Inferior parietal cortex (tissue), 1 donor: ENCODE measurements at regions not wholly inside any gene's neighbourhood (a gene's known extent, or its start where the extent isn't known, plus 50 kb on each side); places are given as distances from the start of the nearest gene placed in this dataset.

Source experiments
- DNase-seq: peaks from one replicate; pipeline ENCODE4 v3.0.0-alpha.2; 2016; ENCODE audit errors: extremely low spot score

DNA sequence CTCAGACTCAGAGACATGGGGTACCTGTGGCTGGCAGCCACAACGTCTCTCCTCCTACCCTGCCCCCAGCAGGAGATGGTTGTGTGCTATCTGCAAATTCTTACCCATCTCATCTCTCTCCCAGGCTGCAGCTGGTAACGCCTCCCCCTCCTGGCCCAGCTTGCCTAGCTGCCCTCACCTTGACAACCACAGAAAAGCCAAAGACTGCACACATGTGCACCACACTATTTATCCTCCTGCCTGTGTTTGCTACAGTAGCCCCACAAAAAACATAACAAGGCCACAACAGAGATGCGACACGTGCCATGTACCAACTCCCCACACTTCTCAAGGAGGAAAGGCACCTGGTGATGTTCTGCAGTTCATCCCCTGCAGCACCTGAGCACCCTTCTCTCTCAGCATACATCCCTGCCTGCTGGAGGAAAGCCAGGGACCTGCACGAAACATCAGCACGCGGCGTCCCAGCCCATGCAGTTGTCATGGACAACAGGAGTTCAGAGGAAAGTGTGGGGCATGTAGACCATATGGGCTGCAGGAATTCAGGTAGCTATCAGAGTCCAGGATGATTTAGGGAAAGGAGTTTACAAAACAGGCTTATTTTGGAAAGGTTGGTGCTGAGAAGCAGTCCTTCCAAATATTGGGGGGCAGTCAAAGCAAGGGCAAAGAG, 168.7 kb downstream of the C5orf15 start:
- no peak for DNase-seq

DNA sequence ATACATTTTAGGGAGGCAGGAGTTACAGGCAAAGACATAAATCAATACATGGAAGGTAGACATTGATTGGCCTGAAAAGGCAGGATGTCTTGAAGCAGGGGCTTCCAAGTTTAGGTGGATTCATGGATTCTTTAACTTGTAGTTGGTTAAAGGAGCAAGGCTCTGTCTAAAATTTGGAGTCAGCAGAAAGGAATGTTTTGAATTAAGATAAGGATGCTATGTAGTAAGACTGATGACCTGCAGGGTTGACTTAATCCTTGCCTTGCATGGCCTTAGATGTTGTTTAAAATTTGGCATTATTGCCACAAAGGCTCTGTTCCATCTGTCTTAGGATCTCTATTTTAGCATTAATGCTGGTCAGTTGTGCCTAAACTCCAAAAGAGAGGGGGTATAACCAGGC, 171.3 kb downstream of the C5orf15 start:
- DNase-seq: no peak

DNA sequence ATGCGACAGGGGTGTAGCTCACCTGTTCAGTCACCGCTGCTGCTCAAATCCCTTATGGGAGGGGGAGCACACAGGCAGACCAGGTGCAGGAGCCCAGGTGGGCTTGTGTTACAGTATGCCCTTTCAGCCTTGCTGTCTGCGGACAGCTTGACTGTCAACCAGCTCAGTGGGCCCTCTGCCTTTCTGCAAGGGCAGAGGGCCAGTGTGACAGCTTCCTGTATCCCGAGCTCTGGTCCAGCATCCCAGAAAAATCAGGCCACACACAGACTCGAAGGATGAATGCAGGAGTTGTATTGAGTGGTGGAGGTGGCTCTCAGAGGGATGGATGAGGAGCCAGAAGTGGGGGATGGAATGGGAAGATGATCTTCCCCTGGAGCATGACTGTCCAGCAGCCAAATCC, 172.2 kb downstream of the C5orf15 start:
- no peak for DNase-seq

DNA sequence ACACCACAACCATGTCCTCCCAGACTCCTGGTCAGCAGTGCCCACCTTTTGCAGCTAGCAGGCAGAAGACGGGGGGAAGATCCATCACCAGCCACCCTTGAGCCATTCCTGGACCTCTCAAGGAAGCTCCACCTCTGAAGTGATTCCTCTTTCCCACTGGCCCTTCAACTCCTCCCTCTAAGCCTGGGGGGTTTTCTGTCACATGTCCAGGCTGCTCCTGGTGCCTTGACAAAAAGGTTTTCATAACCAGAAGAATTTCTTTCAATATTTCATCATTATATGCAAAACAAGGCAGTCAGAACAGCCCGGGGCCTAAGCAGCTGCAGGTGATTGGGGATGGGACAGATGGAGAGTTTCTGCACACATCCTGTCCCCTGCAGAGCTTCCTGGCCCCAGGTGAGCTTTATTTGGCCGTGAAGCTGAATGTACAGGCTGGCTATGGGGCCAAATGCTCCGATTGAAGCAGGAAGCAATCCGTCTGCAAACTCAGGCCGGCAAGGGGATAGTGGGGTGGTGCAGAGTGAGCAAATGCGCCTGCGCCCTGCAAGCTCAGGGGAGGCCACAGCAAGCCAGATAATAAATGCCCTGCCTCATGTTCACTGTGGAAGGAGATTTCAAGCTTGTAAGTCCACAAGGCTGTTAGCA, 173.5 kb downstream of the C5orf15 start:
- no peak for DNase-seq

DNA sequence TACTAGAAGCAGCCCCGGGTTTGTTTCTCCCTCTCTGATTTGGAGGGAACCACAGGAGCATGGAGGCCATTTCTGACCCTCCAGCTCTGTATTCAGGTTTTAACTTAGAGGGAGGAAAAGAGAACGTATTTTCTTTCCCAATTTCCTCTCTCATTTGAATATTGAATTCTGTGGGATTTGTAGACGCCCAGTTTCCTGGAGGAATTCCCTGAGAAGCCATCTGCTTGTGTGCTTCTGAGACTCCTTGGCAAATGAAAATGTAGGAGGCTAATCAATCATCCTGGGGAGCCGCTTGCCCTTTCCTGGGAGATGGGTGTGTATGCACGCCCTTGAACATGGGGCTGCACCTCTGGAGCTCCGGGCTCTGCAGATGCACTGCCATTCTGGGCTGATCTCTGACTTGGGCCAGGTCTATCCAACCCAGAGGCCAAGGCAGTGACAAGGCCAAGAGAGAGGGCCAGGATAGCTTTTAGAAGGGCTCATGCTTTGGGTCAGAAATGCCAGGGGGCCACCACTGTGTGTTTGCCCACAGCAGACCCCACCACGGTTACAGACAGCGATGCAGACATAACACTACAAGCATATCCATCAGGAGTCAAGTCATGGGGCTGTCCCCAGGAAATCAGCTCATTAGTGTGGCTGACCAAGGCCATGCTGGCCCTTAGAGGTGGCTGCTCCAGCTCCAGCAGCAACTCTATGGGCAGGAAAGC, 174.5 kb downstream of the C5orf15 start:
- no peak for DNase-seq

DNA sequence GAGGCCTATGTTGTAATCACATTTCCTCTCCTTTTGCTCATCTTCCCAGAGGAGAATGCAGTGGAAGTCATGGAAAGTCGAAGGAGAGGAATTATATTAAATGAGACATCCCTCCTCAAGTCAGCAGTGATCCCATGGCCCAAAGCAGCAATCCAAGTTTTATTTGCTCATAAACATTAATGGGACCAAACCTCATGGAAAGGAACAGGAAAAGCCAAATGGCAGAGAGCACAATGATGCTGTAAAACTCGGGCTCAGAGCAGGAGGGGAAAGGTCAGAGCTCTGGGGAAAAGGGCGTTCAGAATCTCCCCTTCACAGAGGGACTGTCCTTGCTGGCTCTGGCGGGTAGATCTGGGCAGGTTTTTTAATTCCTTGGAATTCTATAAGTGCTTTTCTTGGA, 175.8 kb downstream of the C5orf15 start:
- DNase-seq: no peak

DNA sequence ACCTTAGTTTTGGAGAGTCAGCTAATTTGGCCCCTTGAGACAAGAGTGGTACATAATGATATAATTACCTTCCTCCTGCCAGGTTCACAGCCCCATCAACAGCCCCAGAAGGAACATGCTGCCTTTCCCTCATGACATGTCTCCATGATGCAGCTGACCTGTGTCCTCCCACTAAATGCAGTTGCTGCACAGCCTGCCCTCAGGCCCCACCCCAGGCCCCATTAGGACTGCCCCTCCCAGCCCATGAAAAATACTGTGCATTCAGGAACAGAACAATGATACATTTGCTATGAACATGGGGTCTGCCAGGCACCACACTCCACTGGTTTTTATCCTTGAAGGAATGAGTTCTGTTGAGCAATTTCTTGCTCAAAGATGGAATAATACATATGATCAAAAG, 176.4 kb downstream of the C5orf15 start:
- DNase-seq: no peak

DNA sequence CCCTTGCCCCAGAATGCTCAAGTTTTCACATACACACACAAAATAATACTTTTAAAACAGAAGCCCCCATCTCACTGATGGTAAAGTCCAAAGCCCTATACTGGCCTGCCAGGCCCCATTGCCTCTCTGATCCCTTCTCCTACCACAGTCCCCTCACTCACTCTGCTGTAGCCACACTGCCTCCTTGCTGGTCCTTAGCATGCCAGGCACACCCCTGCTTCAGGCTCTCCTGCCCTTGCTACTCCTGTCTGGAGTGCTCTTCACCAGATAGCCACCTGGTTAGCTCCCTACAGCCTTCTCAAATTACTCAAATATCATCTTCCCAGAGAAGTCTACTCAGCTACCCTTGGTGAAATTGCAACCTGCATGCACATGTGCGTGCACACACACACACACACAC, 177.5 kb downstream of the C5orf15 start:
- no peak for DNase-seq

DNA sequence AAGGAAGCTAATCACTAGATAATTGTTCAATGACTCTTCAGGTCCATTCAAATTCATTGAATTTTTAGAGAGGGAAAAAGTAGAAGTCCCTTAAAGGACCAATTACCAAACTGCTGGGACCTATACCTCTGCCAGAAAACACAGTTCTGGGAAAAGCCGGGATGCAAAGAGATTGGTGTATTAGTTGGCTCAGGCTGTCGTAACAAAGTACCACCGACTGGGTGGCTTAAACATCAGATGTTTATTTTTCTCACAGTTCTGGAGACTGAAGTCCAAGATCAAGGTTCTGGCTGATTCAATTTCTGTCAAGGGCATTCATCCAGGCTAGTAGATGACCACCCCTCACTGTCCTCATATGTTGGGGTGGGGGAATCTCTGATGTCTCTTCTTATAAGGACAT, 177.1 kb upstream of the FSTL4 start:
- DNase-seq: no peak

DNA sequence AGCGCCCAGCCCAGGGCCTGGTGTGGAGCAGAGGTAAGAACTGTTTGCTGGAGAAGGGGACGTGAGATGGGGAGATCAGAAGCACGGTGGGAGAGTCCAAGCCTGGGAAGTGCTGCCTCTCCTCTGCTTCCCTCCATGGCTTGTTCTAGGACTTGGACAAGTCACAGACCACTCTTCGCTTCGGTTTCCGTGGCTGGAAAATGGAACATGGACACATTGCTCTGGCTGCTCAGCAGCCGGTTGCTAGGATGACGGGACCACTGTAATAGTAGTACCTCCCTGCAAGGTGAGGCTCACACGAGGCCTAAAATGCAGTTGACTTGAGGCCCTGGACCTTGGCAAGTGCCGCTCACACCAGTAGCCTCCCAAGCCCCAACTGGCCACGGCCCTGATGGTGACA, 175.8 kb upstream of the FSTL4 start:
- DNase-seq: no peak

DNA sequence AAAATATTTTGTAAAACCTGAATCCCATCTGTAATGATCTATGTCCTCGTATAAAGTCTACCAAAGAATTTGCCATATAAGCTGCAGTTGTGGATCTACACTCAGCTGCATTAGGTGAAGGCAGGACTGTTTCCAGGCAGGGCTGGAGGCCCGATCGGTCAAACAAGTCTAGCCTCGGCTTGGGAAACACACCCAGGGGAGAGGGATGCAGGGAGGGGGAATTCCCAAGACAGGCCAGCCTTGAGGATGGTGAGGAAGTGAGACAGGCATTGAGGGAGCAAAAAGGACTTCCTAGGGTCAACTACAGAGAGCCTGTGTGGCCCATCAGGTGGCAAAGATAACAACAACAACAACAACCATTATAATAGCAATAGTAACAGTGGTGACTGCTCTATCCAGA, 174.1 kb upstream of the FSTL4 start:
- no peak for DNase-seq

DNA sequence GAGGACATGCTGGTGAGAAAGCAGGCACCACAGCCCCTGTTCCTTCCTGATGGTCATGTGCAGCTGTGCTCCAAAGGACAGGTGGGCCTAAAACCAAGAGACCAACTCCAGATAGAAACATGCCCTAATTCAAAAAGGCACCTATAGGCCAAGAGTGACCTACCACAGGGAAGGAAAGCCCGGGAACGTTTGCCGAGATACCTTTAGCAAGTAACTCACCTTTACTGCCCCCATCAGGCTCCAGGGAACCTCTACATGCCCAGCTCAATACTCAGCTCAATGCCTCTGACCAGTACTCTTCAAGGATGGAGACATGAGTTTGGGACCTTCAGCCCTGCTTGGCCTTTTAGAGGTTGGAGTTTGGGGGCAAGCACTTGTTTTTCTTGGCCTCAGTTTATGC, 172.8 kb upstream of the FSTL4 start:
- DNase-seq: no peak

DNA sequence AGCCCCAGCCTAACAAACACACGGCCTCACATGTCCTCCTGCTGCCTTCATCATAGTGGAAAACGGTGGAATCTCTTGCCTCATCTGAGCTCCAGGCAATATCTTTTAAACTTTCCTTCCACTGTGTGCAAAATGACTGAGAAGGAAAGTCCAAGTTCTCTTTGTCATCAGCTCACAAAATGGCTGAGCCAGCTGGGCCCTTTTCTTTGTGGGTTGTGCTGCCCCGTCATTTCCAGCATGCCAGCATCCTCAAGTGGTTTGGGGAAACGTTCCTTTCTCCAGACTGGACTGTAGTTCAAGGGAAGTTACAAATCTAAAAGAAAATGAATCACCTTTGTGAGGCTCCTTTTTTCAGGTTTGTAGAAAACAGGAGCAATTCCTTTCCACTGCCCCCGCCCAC, 171.1 kb upstream of the FSTL4 start:
- DNase-seq: no peak

DNA sequence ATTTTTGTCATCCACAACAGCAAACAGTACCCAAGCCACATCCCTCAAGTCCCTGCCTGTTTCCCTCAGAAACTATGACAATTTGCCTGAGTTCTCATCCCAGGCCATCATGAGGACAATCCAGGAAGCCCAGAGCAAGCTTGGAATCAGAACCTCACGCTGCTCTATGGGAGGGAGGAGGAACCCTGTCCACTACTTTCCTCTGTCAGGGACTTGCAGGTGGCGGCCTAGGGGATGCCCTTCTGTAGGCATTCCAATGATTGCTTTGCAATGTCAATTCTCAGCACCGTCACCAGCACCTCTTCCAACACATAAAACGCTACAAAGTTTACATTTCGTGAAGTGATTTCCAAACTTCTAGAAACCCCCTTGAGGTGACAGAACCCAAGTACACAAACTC, 170.4 kb upstream of the FSTL4 start:
- no peak for DNase-seq

DNA sequence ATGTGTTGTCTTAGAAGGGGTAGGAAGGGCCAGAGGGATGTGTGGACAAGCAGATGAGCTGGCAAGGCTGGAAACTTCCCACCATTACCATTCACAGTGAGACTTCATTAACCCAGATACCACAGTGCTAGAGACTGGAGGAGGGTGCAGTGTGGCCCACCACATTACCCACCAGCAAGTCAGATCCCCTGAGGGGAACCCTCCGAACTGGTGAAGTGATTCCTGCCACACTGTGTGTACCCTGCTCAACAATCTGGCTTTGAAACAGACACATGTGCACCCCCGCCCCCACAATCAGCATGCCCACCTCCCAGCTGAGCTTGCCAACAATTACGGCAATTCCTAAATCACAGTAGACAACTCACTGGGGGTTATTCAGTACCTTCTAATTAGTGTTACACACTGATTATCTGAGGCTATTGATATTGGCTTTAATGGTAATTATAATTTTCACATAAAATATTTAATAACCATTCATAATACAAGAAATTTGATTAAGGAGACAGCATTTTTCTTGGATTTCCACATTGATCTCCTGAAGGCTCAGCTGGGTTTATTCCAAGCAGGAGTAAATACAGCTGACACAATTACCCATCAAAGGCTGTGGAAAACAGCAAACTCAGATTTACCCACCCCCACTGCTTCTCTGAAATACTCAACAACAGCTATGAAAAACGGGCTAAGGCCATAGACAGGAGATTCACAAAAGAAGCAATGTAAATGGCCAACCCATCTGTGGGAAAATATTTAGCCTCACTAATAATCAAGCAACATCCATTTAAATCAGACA, 169.3 kb upstream of the FSTL4 start:
- no peak for DNase-seq

DNA sequence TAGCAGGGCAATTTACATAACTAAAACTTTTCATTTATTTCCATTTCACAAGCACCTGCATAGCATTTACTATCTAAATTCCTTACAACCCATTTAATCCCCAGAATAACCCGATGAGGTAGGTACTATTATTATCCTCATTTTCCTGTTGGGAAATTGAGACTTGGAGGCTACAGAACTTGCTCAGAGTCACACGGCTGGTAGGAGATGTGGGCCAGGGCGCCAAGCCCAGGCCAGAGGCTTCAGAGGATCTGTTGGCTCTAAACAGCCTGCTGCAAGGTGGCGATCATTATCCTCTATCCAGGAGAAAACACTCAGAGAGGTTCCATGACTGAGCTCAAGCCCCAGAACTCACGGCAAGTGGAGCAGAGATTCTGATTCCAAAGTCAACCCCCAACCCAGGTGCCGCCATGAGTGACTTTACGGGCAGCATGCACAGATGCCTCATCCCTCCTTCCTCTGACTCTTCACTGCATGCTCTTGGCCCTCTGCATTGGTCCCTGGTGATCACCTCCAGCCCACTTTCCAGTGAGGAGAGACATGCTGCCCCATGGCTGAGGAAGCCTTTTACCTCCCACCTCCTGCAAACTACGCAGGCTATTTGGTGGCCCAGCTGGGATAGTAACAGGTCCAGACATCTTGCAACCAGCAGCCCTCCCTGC, 168.4 kb upstream of the FSTL4 start:
- DNase-seq: no peak

DNA sequence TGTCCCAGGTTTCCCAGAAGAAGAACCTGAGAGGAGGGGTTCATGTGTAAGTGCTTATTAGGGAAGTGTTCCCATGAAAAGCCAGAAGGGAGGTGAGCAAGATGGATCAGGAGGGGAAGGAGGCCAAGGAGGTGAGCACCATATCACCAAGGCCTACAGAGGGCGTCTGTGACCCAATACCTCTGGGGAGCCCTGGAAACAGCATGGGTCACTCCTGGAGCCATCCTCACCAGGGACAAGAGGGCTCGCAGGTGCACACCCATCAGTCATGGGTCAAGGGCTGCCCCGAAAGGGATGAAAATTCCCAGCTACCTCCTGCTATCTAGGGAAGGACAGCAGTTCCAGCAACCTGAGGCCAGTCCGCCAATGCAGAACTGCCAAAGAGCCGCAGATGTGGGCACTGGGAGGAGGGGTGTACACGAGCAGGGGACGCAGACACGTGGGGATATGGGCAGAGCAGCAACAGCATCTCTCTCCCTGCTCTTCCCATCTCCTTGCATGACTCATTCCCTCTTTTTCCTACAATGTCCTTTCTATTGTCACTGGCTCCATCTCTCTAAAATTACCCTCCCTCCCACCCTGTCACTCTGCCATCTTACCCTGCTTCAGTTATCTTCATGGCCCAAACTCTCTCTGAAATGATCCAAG, 167.6 kb upstream of the FSTL4 start:
- no peak for DNase-seq

DNA sequence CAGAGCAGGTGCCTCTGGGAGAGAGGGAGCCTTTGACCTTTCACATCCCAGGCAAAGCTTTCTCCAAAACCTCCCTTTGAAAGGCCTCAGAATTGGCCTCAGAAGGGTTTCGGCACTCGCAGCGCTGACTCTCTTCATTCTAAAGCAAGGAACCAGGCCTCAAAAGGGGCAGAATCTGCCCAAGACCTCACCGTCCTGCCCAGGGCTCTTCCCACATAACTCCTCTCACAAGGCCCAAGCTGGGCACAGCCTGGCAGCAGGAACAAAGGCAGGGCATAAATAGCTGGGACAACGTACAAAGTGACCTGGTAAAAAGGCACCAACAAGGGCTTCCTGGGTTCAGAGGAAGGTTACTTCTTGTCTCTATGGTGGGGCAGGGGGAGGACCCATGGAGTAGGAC, 166.3 kb upstream of the FSTL4 start:
- DNase-seq: no peak

DNA sequence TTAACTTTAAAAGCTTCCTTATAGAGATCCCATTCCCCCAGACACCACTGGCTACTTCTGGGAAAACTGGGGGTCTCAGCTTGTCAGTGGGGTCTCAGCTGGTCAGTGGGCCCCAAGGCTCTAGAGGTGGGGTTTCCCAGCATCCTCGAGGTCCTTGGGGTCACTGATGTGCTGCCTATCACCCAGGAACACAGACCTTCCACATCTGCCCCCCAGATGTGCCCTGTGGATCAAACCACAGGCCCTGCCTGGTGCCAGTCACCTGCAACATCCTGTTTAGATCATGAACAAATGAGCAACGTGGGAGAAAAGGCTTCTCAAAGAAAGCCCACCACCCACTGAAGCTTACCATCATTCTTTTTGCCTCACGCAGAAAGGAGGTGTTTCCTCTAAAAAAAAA, 165.6 kb upstream of the FSTL4 start:
- no peak for DNase-seq

DNA sequence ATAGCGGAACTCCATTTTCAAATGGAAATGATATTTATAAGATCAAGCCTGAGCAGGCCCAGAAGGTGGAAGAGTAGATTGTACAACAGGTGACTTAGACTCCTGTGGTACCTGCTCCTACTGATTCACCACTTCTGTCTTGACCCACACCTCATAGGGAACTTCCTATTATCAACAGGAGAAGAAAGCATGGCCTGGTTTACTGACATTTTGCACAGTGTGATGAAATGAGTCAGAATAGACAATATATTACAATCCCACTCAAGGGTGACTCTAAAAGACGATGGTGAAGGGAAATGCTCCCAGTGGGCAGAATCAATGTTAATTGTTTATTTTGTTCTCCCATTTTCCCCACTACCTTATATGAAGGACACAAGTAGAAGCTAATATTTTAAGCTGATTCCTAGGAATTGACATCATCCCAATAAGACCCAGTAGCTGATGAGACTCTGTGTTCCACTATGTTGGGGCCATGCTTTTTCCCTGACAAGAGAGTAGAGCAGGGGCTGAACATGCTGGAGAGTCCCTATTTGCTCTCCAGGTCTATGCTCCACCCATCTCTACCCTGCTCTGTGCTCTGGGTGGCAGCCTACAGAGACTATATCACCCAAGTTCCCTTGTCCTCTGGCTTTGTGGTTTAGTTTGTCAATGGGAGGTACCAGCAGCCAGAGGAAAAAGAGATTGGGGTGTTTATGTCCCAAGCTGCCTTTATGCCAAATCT, 163.4 kb upstream of the FSTL4 start:
- DNase-seq: no peak
